Epithelial cell of esophagus (primary cell): ENCODE measurements at regions not wholly inside any gene's neighbourhood (a gene's known extent, or its start where the extent isn't known, plus 50 kb on each side); places are given as distances from the start of the nearest gene placed in this dataset.

Source experiments
- DNase-seq: peaks from one replicate; pipeline ENCODE4 v3.0.0; 2010; ENCODE audit warnings: low read depth
- H3K4me3 ChIP-seq: 2 replicates; pipeline ENCODE4 v1.5.1; 2011; ENCODE audit warnings: mild to moderate bottlenecking, low read length, control low read depth
- CTCF ChIP-seq: IDR thresholded peaks from 2 replicates; pipeline ENCODE4 v1.5.1; 2011; ENCODE audit warnings: low read depth, mild to moderate bottlenecking, low read length, control low read depth, inconsistent platforms; ENCODE audit not compliant: insufficient read depth; ENCODE audit errors: missing control alignments

GRCh38 chr15:95656595-95656994 is 673.9 kb upstream of the NR2F2 start:
- DNase-seq, result no peak
- no peak overlapping the region for H3K4me3 ChIP-seq
- TF ChIP-seq CTCF, result no peak

- no peak for TF ChIP-seq CTCF
- DNase-seq, result no peak
Measured at GRCh38 chr15:95658799-95659198, 671.7 kb upstream of the NR2F2 start.

DNA sequence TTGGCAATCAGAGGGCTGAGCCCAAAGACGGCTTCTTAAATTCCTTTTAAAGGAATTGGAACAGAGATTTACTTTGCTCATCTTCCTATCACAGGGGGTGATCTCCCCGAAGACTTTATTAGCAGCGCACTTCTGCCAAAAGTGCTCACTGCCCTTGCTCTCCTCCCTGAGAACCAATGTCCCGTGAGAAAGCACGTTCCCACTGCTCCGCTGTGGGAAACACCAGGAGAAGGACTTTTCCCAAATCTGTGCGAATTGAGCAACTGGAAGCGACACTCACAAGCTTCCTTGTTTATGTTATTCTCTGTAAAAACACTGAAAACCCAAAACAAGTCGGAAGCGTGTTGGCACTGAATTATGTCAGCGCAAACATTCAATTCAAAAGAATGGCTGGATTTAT is 670.8 kb upstream of the NR2F2 start:
- H3K4me3 ChIP-seq, result no peak overlapping the region
- no peak for TF ChIP-seq CTCF
- DNase-seq, result no peak

More at GRCh38 chr15:95658799-95659198, 671.7 kb upstream of the NR2F2 start:
- no peak overlapping the region for H3K4me3 ChIP-seq

GRCh38 chr15:95662638-95663037 is 667.9 kb upstream of the NR2F2 start:
- DNase-seq, result no peak
- no peak for TF ChIP-seq CTCF

GRCh38 chr15:95663156-95664100 is 667.1 kb upstream of the NR2F2 start:
- DNase-seq, result peak; percentile 42
- no peak for TF ChIP-seq CTCF
- H3K4me3 ChIP-seq, result no peak overlapping the region

More at GRCh38 chr15:95662638-95663037, 667.9 kb upstream of the NR2F2 start:
- H3K4me3 ChIP-seq, result no peak overlapping the region

DNA sequence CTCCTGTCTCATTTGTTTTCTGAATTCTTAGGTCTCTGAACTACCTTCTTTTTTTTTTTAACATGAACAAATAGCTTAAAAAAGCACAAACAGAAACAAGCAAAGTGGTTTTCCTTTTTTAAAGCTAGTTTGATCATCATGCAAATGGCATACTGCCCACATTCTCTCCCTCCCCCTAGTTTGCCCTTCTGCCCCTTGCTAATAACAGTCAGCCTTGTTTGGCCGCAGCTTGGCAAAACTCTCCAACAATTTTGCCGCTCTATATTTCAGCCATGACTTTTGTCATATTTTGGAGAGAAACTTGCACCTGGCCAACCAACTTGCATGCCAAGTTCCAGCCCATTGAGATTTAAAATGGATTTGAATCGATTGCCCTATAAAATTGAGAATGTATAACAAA is 666.0 kb upstream of the NR2F2 start:
- DNase-seq, result no peak
- no peak overlapping the region for H3K4me3 ChIP-seq
- TF ChIP-seq CTCF, result no peak
